ENCODE measurements at regions not wholly inside any gene's neighbourhood (a gene's known extent, or its start where the extent isn't known, plus 50 kb on each side); places are given as distances from the start of the nearest gene placed in this dataset.

DNA sequence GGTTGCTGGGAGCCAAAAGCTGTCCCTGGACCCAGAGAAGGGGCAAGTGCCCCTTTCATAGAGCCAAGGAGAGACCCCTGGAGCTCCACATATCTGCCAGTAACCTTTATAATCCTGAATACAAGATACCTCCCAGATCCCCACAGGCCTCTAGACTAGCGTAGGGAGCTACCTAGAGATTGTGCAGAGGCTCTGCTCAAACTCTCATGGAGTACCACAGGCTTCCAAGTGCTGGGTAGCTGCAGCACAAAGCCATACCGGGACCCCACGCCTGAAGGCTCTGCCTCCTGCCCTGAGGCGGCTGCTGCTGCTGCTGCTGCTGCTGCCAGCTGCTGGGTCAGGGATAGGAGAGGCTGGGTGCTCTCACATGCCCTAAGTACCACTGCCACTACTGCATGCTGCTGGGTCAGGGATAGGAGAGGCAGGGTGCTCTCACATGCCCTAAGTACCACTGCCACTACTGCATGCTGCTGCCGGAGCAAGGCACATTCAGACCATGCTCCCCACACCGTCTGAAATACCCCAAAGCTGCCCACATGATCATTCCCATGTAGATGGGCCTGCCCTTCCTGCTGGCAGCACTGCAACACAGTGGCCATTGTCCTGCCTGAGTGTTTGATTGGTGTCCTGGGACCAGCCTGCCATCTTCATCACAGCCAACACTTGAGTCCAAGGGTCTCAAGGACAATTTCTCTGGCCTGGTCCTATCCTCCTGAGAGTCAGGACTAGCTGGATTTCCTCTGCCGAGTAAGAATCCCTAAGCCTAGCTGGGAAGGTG lies 1434.3 kb upstream of the ADGRB3 start:
- FAIRE-seq (no peak), DNase-seq (ENCODE audit: insufficient read length, low spot score) (no peak)
- TF ChIP-seq POLR2AphosphoS5 (IDR thresholded peaks at IDR 0.05; ENCODE audit: low read depth, low read length) (no peak), POLR2A (IDR thresholded peaks at IDR 0.05; ENCODE audit: low read depth, low read length) (no peak), TAF1 (IDR thresholded peaks at IDR 0.05; ENCODE audit: low read depth, low read length) (no peak), POU2F2 (IDR thresholded peaks at IDR 0.05; ENCODE audit: low read depth, low read length) (no peak), SPI1 (IDR thresholded peaks at IDR 0.05; ENCODE audit: low read depth, low read length) (no peak), PAX5 (IDR thresholded peaks at IDR 0.05; ENCODE audit: insufficient read depth, low read length, severe bottlenecking) (no peak)

DNA sequence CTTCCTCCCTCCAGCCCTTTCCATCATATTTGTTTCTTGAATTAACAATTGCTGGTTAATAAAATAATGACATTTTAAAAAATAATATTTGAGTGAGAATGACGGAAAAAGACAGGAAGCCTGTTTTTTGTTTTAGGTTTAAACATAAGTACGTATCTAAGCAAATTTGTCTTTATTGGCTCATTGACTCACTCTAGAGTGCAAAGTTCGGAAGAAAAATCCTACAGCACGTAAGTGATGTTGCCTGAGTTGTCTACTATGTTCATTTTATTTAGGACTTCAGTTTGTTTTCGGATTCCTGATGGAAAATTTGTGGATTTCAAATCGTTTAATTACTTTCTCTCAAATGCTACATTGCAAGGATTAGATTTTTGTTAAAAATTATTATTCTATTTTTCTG lies 1435.7 kb upstream of the ADGRB3 start:
- FAIRE-seq: no peak
- no peak for DNase-seq (ENCODE audit: insufficient read length, low spot score)
- TF ChIP-seq POLR2A (IDR thresholded peaks at IDR 0.05; ENCODE audit: low read depth, low read length) (no peak), POU2F2 (IDR thresholded peaks at IDR 0.05; ENCODE audit: low read depth, low read length) (no peak), TAF1 (IDR thresholded peaks at IDR 0.05; ENCODE audit: low read depth, low read length) (no peak), POLR2AphosphoS5 (IDR thresholded peaks at IDR 0.05; ENCODE audit: low read depth, low read length) (no peak), PAX5 (IDR thresholded peaks at IDR 0.05; ENCODE audit: insufficient read depth, low read length, severe bottlenecking) (no peak), SPI1 (IDR thresholded peaks at IDR 0.05; ENCODE audit: low read depth, low read length) (no peak)

DNA sequence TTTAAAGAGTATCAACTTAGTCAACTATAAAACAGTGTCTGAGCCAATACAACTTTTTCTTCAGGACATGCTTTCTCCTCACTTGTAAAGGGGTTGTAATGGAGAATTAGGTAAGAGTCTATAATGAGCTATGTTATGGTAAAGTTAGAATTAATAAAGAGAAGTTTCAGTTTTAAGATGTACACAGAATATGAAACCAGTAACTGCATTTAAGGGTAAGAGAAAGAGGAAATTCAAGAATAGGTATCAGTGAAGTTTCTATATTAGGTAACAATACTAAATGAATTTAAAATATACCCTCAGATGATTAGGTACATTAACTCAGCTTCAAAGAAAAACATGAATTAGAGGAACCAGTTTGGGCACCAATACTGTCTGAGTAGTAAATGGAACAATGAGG lies 1444.3 kb upstream of the ADGRB3 start:
- no peak for FAIRE-seq
- TF ChIP-seq POLR2AphosphoS5 (IDR thresholded peaks at IDR 0.05; ENCODE audit: low read depth, low read length): no peak
- no peak for TF ChIP-seq POLR2A (IDR thresholded peaks at IDR 0.05; ENCODE audit: low read depth, low read length)
- no peak for TF ChIP-seq SPI1 (IDR thresholded peaks at IDR 0.05; ENCODE audit: low read depth, low read length)
- no peak for TF ChIP-seq PAX5 (IDR thresholded peaks at IDR 0.05; ENCODE audit: insufficient read depth, low read length, severe bottlenecking)
- no peak for TF ChIP-seq POU2F2 (IDR thresholded peaks at IDR 0.05; ENCODE audit: low read depth, low read length)
- TF ChIP-seq TAF1 (IDR thresholded peaks at IDR 0.05; ENCODE audit: low read depth, low read length): no peak
- no peak for DNase-seq (ENCODE audit: insufficient read length, low spot score)

DNA sequence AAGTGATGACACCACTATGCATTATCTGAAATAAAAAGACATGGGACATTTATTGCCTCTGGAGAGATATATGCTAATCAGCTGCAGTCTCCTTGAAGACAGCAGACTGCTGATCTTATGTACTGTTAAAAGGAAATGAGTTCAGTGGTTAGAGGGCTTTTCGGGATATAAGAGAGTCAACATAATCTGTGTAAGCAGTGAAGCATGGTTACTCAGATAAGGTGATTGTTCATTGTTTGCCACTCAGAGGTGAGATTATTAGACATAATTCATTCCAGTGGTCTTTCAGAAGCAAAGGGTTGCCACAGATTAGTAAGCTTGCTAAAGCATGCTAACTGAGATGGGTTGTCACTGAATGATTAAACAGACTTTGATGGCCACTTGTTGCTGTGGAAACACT lies 1450.7 kb upstream of the ADGRB3 start:
- DNase-seq (ENCODE audit: insufficient read length, low spot score) (no peak), FAIRE-seq (no peak)
- TF ChIP-seq POLR2AphosphoS5 (IDR thresholded peaks at IDR 0.05; ENCODE audit: low read depth, low read length) (no peak), PAX5 (IDR thresholded peaks at IDR 0.05; ENCODE audit: insufficient read depth, low read length, severe bottlenecking) (no peak), POU2F2 (IDR thresholded peaks at IDR 0.05; ENCODE audit: low read depth, low read length) (no peak), POLR2A (IDR thresholded peaks at IDR 0.05; ENCODE audit: low read depth, low read length) (no peak), TAF1 (IDR thresholded peaks at IDR 0.05; ENCODE audit: low read depth, low read length) (no peak), SPI1 (IDR thresholded peaks at IDR 0.05; ENCODE audit: low read depth, low read length) (no peak)

GRCh38 chr6:67175101-67175500 lies 1460.0 kb upstream of the ADGRB3 start:
- DNase-seq (ENCODE audit: insufficient read length, low spot score): no peak
- TF ChIP-seq TAF1 (IDR thresholded peaks at IDR 0.05; ENCODE audit: low read depth, low read length) (no peak), POLR2A (IDR thresholded peaks at IDR 0.05; ENCODE audit: low read depth, low read length) (no peak), POU2F2 (IDR thresholded peaks at IDR 0.05; ENCODE audit: low read depth, low read length) (no peak), PAX5 (IDR thresholded peaks at IDR 0.05; ENCODE audit: insufficient read depth, low read length, severe bottlenecking) (no peak), SPI1 (IDR thresholded peaks at IDR 0.05; ENCODE audit: low read depth, low read length) (no peak), POLR2AphosphoS5 (IDR thresholded peaks at IDR 0.05; ENCODE audit: low read depth, low read length) (no peak)
- FAIRE-seq: no peak

- FAIRE-seq: no peak
- no peak for TF ChIP-seq PAX5 (IDR thresholded peaks at IDR 0.05; ENCODE audit: insufficient read depth, low read length, severe bottlenecking)
- no peak for TF ChIP-seq POLR2A (IDR thresholded peaks at IDR 0.05; ENCODE audit: low read depth, low read length)
- no peak for TF ChIP-seq POU2F2 (IDR thresholded peaks at IDR 0.05; ENCODE audit: low read depth, low read length)
- no peak for TF ChIP-seq TAF1 (IDR thresholded peaks at IDR 0.05; ENCODE audit: low read depth, low read length)
- TF ChIP-seq POLR2AphosphoS5 (IDR thresholded peaks at IDR 0.05; ENCODE audit: low read depth, low read length): no peak
- TF ChIP-seq SPI1 (IDR thresholded peaks at IDR 0.05; ENCODE audit: low read depth, low read length): no peak
Measured at GRCh38 chr6:67165606-67166005, 1458.6 kb upstream of the EYS start.

DNA sequence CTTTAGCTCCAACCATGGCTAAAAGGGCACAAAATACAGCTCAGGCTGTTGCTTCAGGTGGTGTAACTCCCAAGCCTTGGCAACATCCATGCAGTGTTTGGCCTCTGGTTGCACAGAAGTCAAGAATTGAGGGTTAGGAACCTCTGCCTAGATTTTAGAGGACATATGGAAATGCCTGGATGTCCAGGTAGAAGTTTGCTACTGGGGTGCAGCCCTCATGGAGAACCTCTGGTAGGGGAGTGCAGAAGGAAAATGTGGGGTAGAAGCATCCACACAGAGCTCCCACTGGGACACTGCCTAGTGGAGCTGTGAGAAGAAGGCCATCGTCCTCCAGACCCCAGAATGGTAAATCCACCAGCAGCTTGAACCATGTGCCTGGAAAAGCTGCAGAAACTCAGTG lies 1453.8 kb upstream of the EYS start:
- DNase-seq (ENCODE audit: insufficient read length, low spot score): no peak
- TF ChIP-seq SPI1 (IDR thresholded peaks at IDR 0.05; ENCODE audit: low read depth, low read length) (no peak), POLR2AphosphoS5 (IDR thresholded peaks at IDR 0.05; ENCODE audit: low read depth, low read length) (no peak), POLR2A (IDR thresholded peaks at IDR 0.05; ENCODE audit: low read depth, low read length) (no peak), TAF1 (IDR thresholded peaks at IDR 0.05; ENCODE audit: low read depth, low read length) (no peak), PAX5 (IDR thresholded peaks at IDR 0.05; ENCODE audit: insufficient read depth, low read length, severe bottlenecking) (no peak), POU2F2 (IDR thresholded peaks at IDR 0.05; ENCODE audit: low read depth, low read length) (no peak)
- no peak for FAIRE-seq

More at GRCh38 chr6:67165606-67166005, 1458.6 kb upstream of the EYS start:
- no peak for DNase-seq (ENCODE audit: insufficient read length, low spot score)

DNA sequence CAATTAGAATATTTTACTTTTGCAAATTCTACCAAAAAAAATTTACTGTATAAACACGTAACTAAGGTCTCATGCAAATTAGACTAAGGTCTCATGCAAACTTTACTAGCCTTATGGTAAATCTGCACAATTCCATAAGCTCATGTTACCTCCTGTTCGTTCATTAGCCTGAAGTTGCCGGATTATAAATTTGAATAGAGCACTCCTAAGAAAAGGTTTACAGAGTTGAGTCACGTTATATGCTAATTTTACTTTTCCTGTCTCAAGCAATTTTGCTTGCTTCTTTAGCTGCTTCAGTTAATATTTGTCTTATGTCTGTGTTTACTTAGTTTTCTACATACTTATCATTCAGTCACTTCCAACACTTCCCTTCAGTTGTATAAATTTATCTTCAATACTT lies 1434.0 kb upstream of the EYS start:
- DNase-seq (ENCODE audit: insufficient read length, low spot score): no peak
- TF ChIP-seq SPI1 (IDR thresholded peaks at IDR 0.05; ENCODE audit: low read depth, low read length) (no peak), PAX5 (IDR thresholded peaks at IDR 0.05; ENCODE audit: insufficient read depth, low read length, severe bottlenecking) (no peak), POLR2AphosphoS5 (IDR thresholded peaks at IDR 0.05; ENCODE audit: low read depth, low read length) (no peak), POLR2A (IDR thresholded peaks at IDR 0.05; ENCODE audit: low read depth, low read length) (no peak), TAF1 (IDR thresholded peaks at IDR 0.05; ENCODE audit: low read depth, low read length) (no peak), POU2F2 (IDR thresholded peaks at IDR 0.05; ENCODE audit: low read depth, low read length) (no peak)
- no peak for FAIRE-seq

DNA sequence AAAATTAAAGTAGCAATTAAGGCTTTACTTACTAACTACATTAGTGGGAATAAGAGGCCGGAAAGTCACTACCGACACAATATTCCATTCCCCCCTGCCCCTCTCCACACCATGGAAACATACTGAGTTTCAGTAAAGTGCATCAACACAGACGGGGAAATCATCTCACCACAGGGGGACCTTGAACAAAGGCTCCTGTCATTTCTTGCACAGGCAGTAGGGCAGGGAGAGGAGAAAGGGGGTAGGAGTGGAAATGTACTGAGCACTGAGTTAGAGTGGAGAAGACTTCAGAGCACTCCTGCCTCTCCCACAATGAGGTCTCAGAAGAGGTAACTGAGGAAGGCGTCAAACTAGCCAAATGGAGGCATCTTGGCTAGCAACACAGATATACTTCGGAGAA lies 1426.9 kb upstream of the EYS start:
- no peak for TF ChIP-seq POLR2AphosphoS5 (IDR thresholded peaks at IDR 0.05; ENCODE audit: low read depth, low read length)
- no peak for TF ChIP-seq TAF1 (IDR thresholded peaks at IDR 0.05; ENCODE audit: low read depth, low read length)
- no peak for TF ChIP-seq POU2F2 (IDR thresholded peaks at IDR 0.05; ENCODE audit: low read depth, low read length)
- TF ChIP-seq POLR2A (IDR thresholded peaks at IDR 0.05; ENCODE audit: low read depth, low read length): no peak
- TF ChIP-seq SPI1 (IDR thresholded peaks at IDR 0.05; ENCODE audit: low read depth, low read length): no peak
- TF ChIP-seq PAX5 (IDR thresholded peaks at IDR 0.05; ENCODE audit: insufficient read depth, low read length, severe bottlenecking): no peak
- no peak for DNase-seq (ENCODE audit: insufficient read length, low spot score)
- no peak for FAIRE-seq

All from GM12891 (cell line).